Left ventricle myocardium inferior (tissue), 1 donor: ENCODE measurements at regions not wholly inside any gene's neighbourhood (a gene's known extent, or its start where the extent isn't known, plus 50 kb on each side); places are given as distances from the start of the nearest gene placed in this dataset.

Experiments
- DNase-seq: peaks from one replicate; pipeline ENCODE4 v3.0.0-alpha.2; 2020
- H3K27ac ChIP-seq: fragments of 200-600 bp; replicated peaks from 2 replicates; pipeline ENCODE4 v1.8.0; 2021
- H3K27me3 ChIP-seq: fragments of 200-600 bp; 2 replicates; pipeline ENCODE4 v1.8.0; 2021; ENCODE audit warnings: low read depth
- H3K36me3 ChIP-seq: fragments of 200-600 bp; 2 replicates; pipeline ENCODE4 v1.8.0; 2021
- H3K4me1 ChIP-seq: fragments of 200-600 bp; 2 replicates; pipeline ENCODE4 v1.8.0; 2021
- H3K4me3 ChIP-seq: fragments of 200-600 bp; 2 replicates; pipeline ENCODE4 v1.8.0; 2021; ENCODE audit warnings: mild to moderate bottlenecking, moderate library complexity
- H3K9me3 ChIP-seq: fragments of 200-600 bp; replicated peaks from 2 replicates; pipeline ENCODE4 v1.8.0; 2021
- CTCF ChIP-seq: fragments of 200-600 bp; IDR thresholded peaks from 2 replicates; pipeline ENCODE4 v1.8.0; 2021; ENCODE audit warnings: antibody characterized with exemption, mild to moderate bottlenecking, borderline replicate concordance
- intact Hi-C: fragments of 100-400 bp; cut with micrococcal nuclease; formaldehyde crosslinking; loops from one replicate; pipeline ENCODE4 v1.11.0; 2022
- donor health status: DM: no; HTN: yes; CAD: no; lungs with severe emphysema.

DNA sequence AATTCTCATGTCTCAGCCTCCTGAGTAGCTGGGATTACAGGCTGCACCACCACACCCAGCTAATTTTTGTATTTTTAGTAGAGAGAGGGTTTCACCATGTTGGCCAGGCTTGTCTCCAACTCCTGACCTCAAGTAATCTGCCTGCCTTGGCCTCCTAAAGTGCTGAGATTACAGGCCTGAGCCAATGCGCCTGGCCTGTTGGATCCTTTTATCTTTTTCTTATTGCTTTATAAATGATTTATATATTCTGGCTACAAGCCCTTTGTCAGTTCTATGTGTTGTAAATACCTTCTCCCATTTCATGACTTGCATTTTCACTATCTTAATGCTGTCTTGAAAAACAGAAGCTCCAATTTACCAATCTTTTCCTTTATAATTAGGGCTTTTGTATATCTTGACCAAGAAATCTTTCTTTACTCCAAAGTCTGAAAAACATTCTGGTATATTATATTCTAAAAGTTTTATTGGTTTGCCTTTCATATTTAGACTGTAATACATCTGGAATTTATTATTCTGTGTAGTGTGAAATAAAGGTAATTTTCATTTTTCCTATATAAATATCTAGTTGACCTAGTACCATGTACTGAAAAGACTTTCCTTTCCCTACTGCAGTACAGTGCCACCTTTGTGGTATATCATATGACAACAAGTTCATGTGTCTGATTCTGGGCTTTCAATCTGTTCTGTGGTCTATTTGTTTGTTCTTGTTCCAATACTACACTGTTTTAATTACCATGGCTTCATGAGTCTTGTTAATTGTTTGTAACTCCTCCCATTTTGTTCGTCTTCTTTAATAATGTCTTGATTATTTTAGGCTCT is 52.9 kb upstream of the RNU6-1 start:
- DNase-seq = no peak
- no peaks in the 10 kb centered on the region for H3K27me3 ChIP-seq
- no peak for TF ChIP-seq CTCF
- H3K9me3 ChIP-seq = peaks cover 22% of the 10 kb centered on the region
- H3K4me3 ChIP-seq = no peak overlapping the region
- H3K4me1 ChIP-seq = peaks cover 5% of the 10 kb centered on the region
- H3K27ac ChIP-seq = no peak overlapping the region
- H3K36me3 ChIP-seq = no peaks in the 10 kb centered on the region
- intact Hi-C loops = no loop called here

- intact Hi-C loops = no loop called here
- Histone ChIP-seq H3K36me3 (no peaks in the 10 kb centered on the region), H3K4me3 (no peak overlapping the region), H3K9me3 (peaks cover 20% of the 10 kb centered on the region), H3K27ac (no peak overlapping the region), H3K27me3 (no peaks in the 10 kb centered on the region), H3K4me1 (peaks cover 7% of the 10 kb centered on the region)
- TF ChIP-seq CTCF = no peak
- DNase-seq = no peak
Measured at GRCh38 chr15:67895237-67895636, 55.4 kb upstream of the RNU6-1 start.

GRCh38 chr15:67897646-67898339 is 57.9 kb upstream of the RNU6-1 start:
- H3K27ac ChIP-seq = no peak overlapping the region
- H3K9me3 ChIP-seq = peaks cover 13% of the 10 kb centered on the region
- H3K27me3 ChIP-seq = no peaks in the 10 kb centered on the region
- intact Hi-C loops = no loop called here
- peaks cover 7% of the 10 kb centered on the region for H3K4me1 ChIP-seq
- no peak for TF ChIP-seq CTCF
- DNase-seq = no peak
- no peak overlapping the region for H3K4me3 ChIP-seq
- no peaks in the 10 kb centered on the region for H3K36me3 ChIP-seq

GRCh38 chr15:67899596-67900283 is 59.9 kb upstream of the RNU6-1 start:
- H3K9me3 ChIP-seq = peaks cover 13% of the 10 kb centered on the region
- no peak overlapping the region for H3K27ac ChIP-seq
- H3K4me1 ChIP-seq = peaks cover 7% of the 10 kb centered on the region
- TF ChIP-seq CTCF = no peak
- DNase-seq = no peak
- H3K4me3 ChIP-seq = no peak overlapping the region
- H3K27me3 ChIP-seq = no peaks in the 10 kb centered on the region
- no peaks in the 10 kb centered on the region for H3K36me3 ChIP-seq
- intact Hi-C loops = no loop called here

DNA sequence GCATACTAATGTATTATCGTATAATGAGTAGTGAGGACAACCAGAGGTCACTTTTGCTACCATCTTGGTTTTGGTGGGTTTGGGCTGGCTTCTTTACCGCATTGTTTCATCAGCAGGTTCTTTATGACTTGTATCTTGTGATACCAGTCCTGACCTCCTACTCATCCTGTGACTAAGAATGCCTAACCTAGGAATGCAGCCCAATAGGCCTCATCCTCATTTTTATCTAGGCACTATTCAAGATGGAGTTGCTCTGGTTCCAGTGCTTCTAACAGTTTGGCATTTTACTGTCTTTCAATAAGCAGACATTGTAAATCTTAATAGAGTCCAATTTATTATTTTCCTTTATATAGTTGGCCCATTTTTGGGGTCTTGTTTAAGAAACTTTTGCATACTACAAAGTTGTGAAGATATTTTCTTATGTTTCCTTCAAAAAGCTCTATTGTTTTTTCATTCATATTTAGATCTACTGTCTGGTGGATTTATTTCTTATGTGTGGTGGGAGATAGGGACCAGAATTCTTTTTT is 60.8 kb upstream of the RNU6-1 start:
- TF ChIP-seq CTCF = no peak
- Histone ChIP-seq H3K36me3 (no peaks in the 10 kb centered on the region), H3K27me3 (no peaks in the 10 kb centered on the region), H3K4me1 (peaks cover 7% of the 10 kb centered on the region), H3K4me3 (no peak overlapping the region), H3K27ac (no peak overlapping the region), H3K9me3 (peaks cover 5% of the 10 kb centered on the region)
- intact Hi-C loops = no loop called here
- DNase-seq = no peak
